22Rv1 (cell line): ENCODE measurements at regions not wholly inside any gene's neighbourhood (a gene's known extent, or its start where the extent isn't known, plus 50 kb on each side); places are given as distances from the start of the nearest gene placed in this dataset.

Source experiments
- H3K27ac ChIP-seq: fragments of 450-650 bp; 2 replicates; pipeline ENCODE4 v1.5.1; 2017
- CTCF ChIP-seq: fragments of 450-650 bp; IDR thresholded peaks from 2 replicates; pipeline ENCODE4 v1.5.1; 2017; ENCODE audit warnings: mild to moderate bottlenecking
- ZFX ChIP-seq: fragments of 450-650 bp; IDR thresholded peaks from 2 replicates; pipeline ENCODE4 v1.6.1; 2017; ENCODE audit warnings: antibody characterized with exemption, borderline replicate concordance

DNA sequence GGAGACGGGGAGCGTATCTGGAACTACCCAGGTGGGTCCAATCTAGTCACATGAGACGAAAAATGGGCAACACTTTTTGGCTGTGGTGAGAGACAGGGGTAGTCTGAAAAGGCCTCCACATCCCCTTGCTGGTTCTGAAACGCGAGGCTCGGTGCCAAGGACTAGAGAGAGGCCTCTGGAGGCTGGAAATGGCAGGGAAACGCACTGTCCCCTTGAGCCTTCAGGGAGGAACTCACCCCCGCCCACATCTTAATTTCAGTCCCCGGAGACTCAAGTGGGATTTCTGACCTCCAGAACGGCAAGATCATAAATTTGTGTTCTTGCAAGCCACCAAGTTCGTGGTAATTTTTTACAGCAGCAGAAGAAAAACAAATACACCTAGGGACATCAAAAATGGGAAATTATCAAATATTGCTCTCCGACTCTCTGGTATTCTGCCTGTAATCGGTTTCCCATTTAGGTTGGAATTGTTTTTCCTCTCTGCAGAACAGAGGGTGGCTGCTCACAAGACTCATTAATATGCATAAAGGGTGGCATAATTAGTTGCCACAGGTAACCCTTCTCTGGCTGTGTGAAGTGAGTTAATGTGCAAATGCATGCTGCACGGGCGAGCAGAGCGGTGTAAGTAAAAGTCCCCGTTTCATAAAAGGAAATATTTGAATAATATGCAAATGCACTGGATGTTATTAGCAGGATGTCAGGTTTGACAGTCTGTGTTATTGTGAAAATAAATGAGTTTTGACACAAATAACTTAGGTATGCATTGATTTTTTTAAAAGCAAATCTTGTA is 185.7 kb downstream of the ARRDC4 start:
- TF ChIP-seq CTCF, result no peak
- no peak for TF ChIP-seq ZFX
- H3K27ac ChIP-seq, result no peak overlapping the region

GRCh38 chr15:98147415-98147814 is 186.9 kb downstream of the ARRDC4 start:
- H3K27ac ChIP-seq, result no peak overlapping the region
- TF ChIP-seq ZFX, result no peak
- no peak for TF ChIP-seq CTCF

- TF ChIP-seq CTCF, result no peak
- TF ChIP-seq ZFX, result no peak
- no peak overlapping the region for H3K27ac ChIP-seq
These were observed 189.6 kb downstream of the ARRDC4 start for GRCh38 chr15:98150084-98150483.

DNA sequence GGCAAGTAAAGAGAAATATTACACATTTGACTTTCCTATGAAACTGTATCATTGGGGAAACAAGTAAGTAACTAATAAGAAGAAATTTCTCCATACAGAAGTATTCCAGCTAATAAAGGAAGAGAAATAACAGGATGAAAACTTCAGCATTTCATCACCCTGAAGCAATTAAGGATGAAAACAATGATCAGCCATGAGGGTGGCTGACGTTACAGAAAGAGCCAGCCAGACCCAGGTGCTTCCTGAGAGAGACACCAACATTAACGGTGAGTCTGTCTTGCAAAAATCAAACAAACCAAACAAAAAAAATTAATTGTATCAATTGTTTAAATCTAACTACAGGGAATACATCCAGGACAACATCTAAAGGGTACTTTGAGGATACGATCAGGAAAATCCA is 190.0 kb downstream of the ARRDC4 start:
- no peak for TF ChIP-seq CTCF
- no peak for TF ChIP-seq ZFX
- H3K27ac ChIP-seq, result no peak overlapping the region

- no peak overlapping the region for H3K27ac ChIP-seq
- TF ChIP-seq ZFX, result no peak
- no peak for TF ChIP-seq CTCF
These were observed 190.6 kb downstream of the ARRDC4 start for GRCh38 chr15:98151096-98151495.

DNA sequence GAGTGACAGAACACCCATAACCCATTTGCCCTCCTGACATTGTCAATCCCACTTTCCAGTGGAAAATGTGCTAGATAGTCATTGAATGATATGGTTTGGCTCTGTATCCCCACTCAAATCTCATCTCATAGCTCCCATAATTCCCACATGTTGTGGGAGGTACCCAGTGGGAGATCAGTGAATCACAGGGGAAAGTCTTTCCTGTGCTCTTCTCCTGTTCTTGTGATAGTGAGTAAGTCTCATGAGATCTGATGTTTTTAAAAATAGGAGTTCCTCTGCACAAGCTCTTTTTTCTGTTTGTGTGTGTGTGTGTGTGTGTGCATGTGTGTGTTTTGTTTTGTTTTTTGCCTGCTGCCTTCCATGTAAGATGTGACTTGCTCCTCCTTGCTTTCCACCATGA is 191.7 kb downstream of the ARRDC4 start:
- TF ChIP-seq ZFX (no peak), CTCF (no peak)
- no peak overlapping the region for H3K27ac ChIP-seq

DNA sequence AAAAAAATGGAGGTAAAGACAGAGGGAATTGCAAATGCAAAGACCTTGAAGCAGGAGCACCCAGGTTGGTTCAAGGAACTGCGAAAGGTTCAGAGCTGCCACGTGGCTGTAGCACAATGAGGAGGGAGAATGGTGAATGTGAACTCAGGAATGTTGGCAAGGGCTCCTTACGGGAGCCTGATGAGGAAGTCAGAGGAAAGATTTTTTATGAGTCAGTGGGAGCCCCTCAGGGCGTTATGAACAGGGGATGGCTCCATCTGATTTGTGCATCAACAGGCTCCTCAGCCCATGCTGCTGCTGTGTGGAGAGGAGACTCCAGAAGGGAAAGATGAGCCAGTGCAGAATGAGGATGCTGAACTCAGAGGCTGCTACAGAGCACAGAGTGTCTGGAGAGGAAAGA is 194.4 kb downstream of the ARRDC4 start:
- H3K27ac ChIP-seq, result no peak overlapping the region
- no peak for TF ChIP-seq CTCF
- no peak for TF ChIP-seq ZFX
